Effector memory CD8-positive, alpha-beta T cell (primary cell): ENCODE measurements at regions not wholly inside any gene's neighbourhood (a gene's known extent, or its start where the extent isn't known, plus 50 kb on each side); places are given as distances from the start of the nearest gene placed in this dataset.

Experiments used
- ATAC-seq: fragments of 150-1000 bp; cut with Tn5 transposase; replicated peaks from 2 replicates; pipeline ENCODE4 v1.10.0; 2021; ENCODE audit warnings: mild to moderate bottlenecking, moderate library complexity
- DNase-seq, 3 experiments: peaks; one replicate each; pipeline ENCODE4 v3.0.0; 2021
- H3K27ac Mint-ChIP-seq, 2 donors: one replicate each; pipeline ENCODE4 v1.8.0; 2022; ENCODE audit warnings: mild to moderate bottlenecking in 2 of 2, mixed read lengths in 2 of 2, moderate library complexity in 2 of 2
- H3K27me3 Mint-ChIP-seq, 2 donors: one replicate each; pipeline ENCODE4 v1.8.0; 2022; ENCODE audit warnings: mixed read lengths in 2 of 2
- H3K36me3 Mint-ChIP-seq: one replicate; pipeline ENCODE4 v1.8.0; 2022; ENCODE audit warnings: mild to moderate bottlenecking, moderate library complexity, mixed read lengths; ENCODE audit not compliant: insufficient read depth
- H3K4me1 Mint-ChIP-seq, 2 donors: one replicate each; pipeline ENCODE4 v1.8.0; 2022; ENCODE audit warnings: low read depth in 2 of 2, mixed read lengths in 2 of 2
- H3K4me3 Mint-ChIP-seq, 2 donors: one replicate each; pipeline ENCODE4 v1.8.0; 2022; ENCODE audit warnings: mild to moderate bottlenecking in 2 of 2, mixed read lengths in 2 of 2, moderate library complexity in 2 of 2
- H3K9me3 Mint-ChIP-seq, 2 donors: one replicate each; pipeline ENCODE4 v1.8.0; 2022; ENCODE audit warnings: mixed read lengths in 2 of 2

DNA sequence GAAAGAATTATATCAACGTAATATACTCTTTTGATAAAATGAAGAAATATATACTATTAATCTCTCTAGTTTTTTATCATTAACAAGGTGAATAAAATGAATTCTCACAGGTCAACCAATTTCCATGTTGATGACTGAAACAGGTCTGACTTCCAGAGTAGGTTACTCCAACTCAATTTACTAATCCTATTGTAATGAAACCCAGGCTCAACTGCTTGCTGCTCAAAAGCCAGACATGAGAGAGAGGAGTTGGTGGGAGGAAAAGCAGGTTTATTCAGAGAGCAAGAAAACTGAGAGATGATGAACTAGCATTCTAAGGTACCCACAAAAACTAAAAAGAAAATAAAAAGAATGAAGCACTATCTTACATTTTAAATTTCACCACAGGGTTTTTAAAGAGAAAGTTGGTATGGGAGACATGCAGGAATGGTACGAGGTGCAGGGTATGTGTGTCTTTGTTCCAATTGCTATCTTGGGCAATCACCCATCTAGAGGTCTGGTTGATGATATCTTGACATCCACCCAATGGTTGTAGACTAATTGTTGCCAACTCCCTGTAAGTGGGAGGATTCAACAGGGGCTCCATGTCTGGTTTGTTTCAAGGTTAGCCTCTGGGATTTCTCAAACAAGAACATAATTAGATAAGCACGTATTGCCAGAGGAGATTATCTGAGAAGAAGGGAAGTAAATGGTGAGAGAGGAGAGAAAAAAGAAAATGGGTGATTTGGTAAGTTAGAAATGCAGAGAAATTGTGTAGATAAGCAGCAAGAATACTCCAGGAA lies 471.4 kb upstream of the REG3G start:
- Mint-ChIP-seq H3K27me3 (no peaks in the 10 kb centered on the region), H3K4me1 (no peaks in the 10 kb centered on the region), H3K27ac (no peak overlapping the region), H3K9me3 (peaks cover 10 to 15% of the 10 kb centered on the region in 2 donors), H3K36me3 (no peaks in the 10 kb centered on the region), H3K4me3 (no peak overlapping the region)
- ATAC-seq (no peak), DNase-seq (no peak)

DNA sequence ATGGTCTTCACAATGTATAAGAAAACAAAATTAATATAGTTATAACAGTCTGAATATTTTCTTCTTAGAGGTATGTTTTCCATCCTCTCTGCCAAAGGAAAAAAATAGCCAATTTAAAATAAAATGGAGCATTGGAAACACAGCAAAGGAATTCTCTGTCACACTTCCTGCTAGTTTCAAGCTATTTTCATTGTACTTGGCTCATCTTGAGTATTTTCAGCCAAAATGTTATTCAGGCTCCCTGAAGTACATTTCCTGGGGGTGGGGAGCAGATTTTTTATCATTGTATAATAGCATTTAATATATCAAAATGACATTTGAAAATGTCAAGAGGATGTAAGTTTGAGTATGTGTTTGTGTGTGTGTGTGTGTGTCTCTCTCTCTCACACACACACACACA lies 463.6 kb upstream of the REG3G start:
- DNase-seq (no peak), ATAC-seq (no peak)
- peaks cover 9 to 13% of the 10 kb centered on the region in 2 donors for H3K9me3 Mint-ChIP-seq
- H3K36me3 Mint-ChIP-seq = no peaks in the 10 kb centered on the region
- no peaks in the 10 kb centered on the region for H3K27me3 Mint-ChIP-seq
- H3K4me1 Mint-ChIP-seq = no peaks in the 10 kb centered on the region
- H3K27ac Mint-ChIP-seq = no peak overlapping the region
- H3K4me3 Mint-ChIP-seq = no peak overlapping the region

DNA sequence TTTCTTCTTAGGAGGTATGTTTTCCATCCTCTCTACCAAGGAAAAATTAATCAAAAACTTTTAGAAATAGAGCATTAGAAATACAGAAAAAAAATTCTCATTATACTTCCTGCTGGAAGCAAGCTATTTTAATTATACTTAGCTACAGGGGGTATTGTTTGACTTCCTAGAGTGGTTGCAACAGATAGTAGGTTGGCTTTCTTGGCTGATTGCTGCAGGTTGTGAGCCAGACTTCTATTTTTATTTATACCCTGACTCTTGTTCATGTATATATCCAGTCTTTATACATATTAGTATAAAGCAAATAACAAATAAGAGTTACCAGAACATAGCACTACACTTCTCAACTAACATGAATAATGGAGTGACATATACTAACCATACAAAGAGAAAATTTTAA lies 460.8 kb upstream of the REG3G start:
- Mint-ChIP-seq H3K4me3 (no peak overlapping the region), H3K36me3 (no peaks in the 10 kb centered on the region), H3K4me1 (no peaks in the 10 kb centered on the region), H3K27ac (no peak overlapping the region), H3K9me3 (peaks cover 13% of the 10 kb centered on the region in 2 donors), H3K27me3 (no peaks in the 10 kb centered on the region)
- DNase-seq (no peak), ATAC-seq (no peak)

DNA sequence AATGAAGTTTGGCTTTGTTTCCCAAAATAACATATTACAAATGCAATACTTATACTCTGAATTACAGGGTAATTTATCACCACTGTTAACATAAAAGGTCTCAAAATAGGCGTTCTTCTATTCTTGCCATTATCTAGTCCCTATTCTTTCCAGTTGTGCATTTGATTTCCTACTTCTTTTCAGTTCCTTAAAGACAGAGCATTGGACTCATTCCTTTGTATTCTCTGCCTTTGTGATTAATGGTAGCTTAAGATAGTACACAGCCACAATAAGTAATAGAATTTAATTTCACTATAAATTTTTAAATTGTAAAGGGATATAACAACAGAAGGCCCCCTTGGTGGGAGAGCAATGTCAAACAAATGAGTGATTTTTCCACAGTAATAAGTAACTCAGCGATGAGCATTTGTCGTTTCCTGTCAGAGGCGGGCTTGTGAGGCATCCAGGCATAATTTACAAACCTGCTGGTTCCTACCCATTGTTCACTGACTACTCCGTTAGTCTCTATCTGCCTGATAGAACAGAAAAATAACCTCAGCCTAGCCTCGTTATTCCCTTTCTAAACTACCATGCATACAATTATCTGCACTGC lies 456.6 kb upstream of the REG3G start:
- H3K36me3 Mint-ChIP-seq = no peaks in the 10 kb centered on the region
- DNase-seq = no peak
- no peaks in the 10 kb centered on the region for H3K4me1 Mint-ChIP-seq
- H3K9me3 Mint-ChIP-seq = peaks cover 20 to 21% of the 10 kb centered on the region in 2 donors
- H3K27me3 Mint-ChIP-seq = no peaks in the 10 kb centered on the region
- no peak overlapping the region for H3K27ac Mint-ChIP-seq
- ATAC-seq = no peak
- H3K4me3 Mint-ChIP-seq = no peak overlapping the region

DNA sequence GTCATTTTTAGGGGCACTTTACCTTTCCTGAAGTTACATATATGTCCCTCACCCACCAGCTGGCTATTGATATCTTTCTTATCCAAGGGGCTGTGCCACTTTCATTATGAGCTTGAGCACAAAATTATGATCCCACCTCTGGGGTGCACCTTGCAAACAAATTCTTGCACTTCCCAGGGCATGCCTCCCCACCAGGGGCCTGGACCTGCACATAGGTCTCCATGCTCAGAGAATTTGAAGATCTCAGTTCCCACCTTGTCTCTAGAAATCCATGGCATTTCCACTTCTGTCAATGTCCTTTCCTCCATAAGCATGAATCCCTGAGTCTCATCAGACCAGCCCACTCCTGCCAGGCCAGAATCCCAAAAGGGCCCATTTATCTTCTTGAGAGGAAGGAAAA lies 449.1 kb upstream of the REG3G start:
- DNase-seq (no peak), ATAC-seq (no peak)
- peaks cover 2 to 9% of the 10 kb centered on the region in 2 donors for H3K9me3 Mint-ChIP-seq
- no peak overlapping the region for H3K4me3 Mint-ChIP-seq
- H3K36me3 Mint-ChIP-seq = no peaks in the 10 kb centered on the region
- no peaks in the 10 kb centered on the region for H3K27me3 Mint-ChIP-seq
- no peaks in the 10 kb centered on the region for H3K4me1 Mint-ChIP-seq
- no peak overlapping the region for H3K27ac Mint-ChIP-seq

DNA sequence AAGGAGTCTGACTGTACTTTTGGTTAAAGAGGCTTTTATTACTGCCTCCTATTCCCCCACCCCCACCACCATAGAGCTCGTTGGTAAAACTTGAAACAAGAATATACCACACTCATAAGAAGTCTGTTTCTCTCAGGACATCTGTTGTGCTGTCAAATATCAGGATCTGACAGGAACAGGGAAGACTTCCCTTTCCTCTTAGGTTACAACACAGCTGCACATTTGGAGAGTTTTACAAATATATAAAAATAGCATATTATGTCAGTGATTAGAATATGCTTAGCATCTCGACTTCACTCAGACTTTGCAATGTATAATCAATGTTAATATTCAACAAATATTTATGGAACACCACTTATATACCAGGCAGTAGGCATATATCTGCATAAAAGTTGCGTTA lies 439.6 kb upstream of the REG3G start:
- no peak for ATAC-seq
- H3K4me1 Mint-ChIP-seq = no peaks in the 10 kb centered on the region

DNA sequence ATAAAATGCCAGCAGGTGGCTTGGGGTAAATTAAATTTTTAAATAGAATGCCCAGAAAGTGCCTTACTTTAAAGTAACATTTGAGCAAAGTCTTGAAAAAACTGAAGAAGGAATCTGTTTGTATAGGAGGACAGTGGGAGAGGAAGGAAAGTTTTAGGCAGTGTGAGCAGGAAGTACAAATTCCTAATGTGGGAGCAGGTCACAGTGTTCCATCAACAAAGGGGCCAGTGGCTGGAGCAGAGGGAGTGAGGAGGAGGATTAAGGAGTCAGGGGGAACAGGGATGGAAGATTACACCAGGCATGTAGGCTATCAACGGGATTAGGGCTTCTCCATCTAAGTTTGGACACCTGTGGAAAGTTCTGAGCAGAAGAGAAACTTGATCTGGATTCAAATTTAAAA lies 439.2 kb upstream of the REG3G start:
- Mint-ChIP-seq H3K4me3 (no peak overlapping the region), H3K36me3 (no peaks in the 10 kb centered on the region), H3K27ac (no peak overlapping the region), H3K27me3 (no peaks in the 10 kb centered on the region), H3K9me3 (peaks cover 8 to 12% of the 10 kb centered on the region in 2 donors), H3K4me1 (no peaks in the 10 kb centered on the region)
- ATAC-seq (no peak), DNase-seq (no peak)

More for the DNA sequence above, 439.6 kb upstream of the REG3G start:
- Mint-ChIP-seq H3K4me3 (no peak overlapping the region), H3K36me3 (no peaks in the 10 kb centered on the region), H3K9me3 (peaks cover 8 to 14% of the 10 kb centered on the region in 2 donors), H3K27ac (no peak overlapping the region), H3K27me3 (no peaks in the 10 kb centered on the region)
- DNase-seq = no peak

DNA sequence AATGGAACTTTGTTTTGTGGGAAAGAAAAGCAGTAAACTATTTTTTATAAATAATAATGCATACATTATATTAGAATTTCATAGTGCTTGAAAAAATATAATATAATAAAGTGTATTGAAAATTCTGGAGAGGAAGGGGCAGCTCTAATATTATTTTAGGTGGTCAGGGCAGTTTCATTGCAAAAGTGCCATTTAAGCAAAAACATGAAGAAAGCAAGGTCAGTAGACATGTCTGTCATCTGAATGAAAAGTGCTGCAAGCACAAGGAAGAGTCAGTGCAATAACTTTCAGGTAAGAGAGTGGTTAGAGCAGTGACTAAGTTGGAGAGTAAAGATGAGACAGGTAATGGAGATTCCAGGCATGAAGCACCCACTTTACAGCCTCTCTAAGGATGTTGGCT lies 435.6 kb upstream of the REG3G start:
- peaks cover 7 to 10% of the 10 kb centered on the region in 2 donors for H3K9me3 Mint-ChIP-seq
- ATAC-seq = no peak
- no peaks in the 10 kb centered on the region for H3K36me3 Mint-ChIP-seq
- no peak for DNase-seq
- H3K27ac Mint-ChIP-seq = no peak overlapping the region
- no peak overlapping the region for H3K4me3 Mint-ChIP-seq
- H3K4me1 Mint-ChIP-seq = no peaks in the 10 kb centered on the region
- no peaks in the 10 kb centered on the region for H3K27me3 Mint-ChIP-seq

DNA sequence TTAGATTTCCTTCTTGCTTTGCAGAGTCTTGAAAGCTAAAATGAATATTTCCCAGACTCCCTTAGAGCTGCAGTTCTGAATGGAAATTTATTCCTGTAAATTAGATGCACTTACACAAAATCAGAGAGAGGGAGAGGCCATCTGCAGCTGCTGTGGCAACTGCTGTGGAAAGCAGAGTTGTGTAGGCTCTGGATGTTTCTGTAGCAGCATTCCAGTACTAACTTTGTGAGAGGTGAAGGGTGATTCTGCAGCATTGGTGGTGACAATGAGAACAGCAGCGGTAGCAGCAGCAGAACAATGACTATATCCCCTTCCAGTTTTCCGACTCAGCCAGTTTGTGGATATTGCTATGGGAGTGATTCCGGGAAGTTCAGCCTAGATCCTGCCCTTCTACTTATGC lies 433.0 kb upstream of the REG3G start:
- Mint-ChIP-seq H3K4me1 (no peaks in the 10 kb centered on the region), H3K36me3 (no peaks in the 10 kb centered on the region), H3K9me3 (peaks cover 6 to 12% of the 10 kb centered on the region in 2 donors), H3K4me3 (no peak overlapping the region), H3K27me3 (no peaks in the 10 kb centered on the region), H3K27ac (no peak overlapping the region)
- DNase-seq (no peak), ATAC-seq (no peak)

DNA sequence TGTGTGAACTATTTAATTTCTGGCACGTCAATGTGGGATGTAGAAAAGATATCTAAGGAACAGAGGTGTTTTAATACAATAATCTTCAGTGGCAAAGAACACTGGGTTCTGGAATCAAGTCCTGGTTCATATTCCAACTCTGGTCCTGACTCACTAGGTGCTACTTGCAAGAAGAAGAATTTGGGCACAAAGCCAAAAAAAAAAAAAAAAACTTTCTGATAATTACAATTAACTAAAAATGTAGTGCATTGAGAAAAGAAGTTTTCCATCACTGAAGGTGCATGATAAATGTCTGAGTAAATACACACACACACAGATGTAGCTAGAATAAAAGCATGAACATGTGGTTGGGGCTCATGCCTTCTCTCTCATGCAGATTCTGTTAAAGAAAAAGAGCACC lies 424.4 kb upstream of the REG3G start:
- no peaks in the 10 kb centered on the region for H3K4me1 Mint-ChIP-seq
- ATAC-seq = no peak
- H3K27ac Mint-ChIP-seq = no peak overlapping the region
- peaks cover 3 to 6% of the 10 kb centered on the region in 2 donors for H3K9me3 Mint-ChIP-seq
- H3K4me3 Mint-ChIP-seq = no peak overlapping the region
- DNase-seq = no peak
- H3K36me3 Mint-ChIP-seq = no peaks in the 10 kb centered on the region
- H3K27me3 Mint-ChIP-seq = no peaks in the 10 kb centered on the region

DNA sequence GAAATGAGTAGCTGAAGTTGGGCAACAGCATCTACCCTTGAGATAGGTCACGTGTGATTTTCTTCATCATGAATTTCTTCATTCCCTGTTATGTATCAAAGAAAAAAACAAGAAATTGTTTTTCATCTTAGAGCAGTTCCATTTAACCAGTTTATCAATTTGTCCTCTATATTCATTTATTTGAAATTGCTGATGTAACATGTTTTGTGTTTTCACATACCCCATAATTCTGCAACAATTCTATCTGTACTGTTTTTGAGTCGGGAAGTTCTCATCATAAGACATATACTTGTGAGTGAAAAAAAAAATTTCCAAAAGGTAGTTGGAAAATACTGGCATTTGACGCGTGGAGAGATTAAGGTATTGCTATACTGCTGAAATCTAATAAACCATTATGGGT lies 422.6 kb upstream of the REG3G start:
- Mint-ChIP-seq H3K36me3 (no peaks in the 10 kb centered on the region), H3K4me3 (no peak overlapping the region), H3K9me3 (peaks cover 0 to under 1% of the 10 kb centered on the region in 2 donors), H3K27me3 (no peaks in the 10 kb centered on the region), H3K4me1 (no peaks in the 10 kb centered on the region), H3K27ac (no peak overlapping the region)
- DNase-seq = no peak
- ATAC-seq = no peak

DNA sequence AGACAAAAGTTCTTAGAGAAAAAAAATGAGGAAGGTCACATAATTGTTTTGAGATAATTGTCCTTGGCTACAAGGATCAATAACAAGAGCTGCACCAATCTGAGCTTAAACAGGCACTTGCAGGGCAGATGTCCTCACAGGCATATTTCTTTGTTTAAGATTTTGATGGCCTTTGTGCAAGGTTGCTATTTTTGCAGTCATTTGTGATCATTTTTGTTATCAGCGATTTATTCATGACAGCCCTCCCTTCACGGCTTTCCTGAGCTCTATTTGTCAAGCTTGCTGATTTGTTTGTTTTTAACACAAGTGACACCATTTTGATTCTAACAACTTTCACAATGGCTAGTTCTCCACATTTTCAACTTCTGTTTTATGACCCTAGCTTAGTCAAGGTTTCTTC lies 418.6 kb upstream of the REG3G start:
- Mint-ChIP-seq H3K4me3 (no peak overlapping the region), H3K4me1 (no peaks in the 10 kb centered on the region), H3K9me3 (peaks cover 0 to 2% of the 10 kb centered on the region in 2 donors), H3K27me3 (no peaks in the 10 kb centered on the region), H3K27ac (no peak overlapping the region), H3K36me3 (no peaks in the 10 kb centered on the region)
- DNase-seq (no peak), ATAC-seq (no peak)

DNA sequence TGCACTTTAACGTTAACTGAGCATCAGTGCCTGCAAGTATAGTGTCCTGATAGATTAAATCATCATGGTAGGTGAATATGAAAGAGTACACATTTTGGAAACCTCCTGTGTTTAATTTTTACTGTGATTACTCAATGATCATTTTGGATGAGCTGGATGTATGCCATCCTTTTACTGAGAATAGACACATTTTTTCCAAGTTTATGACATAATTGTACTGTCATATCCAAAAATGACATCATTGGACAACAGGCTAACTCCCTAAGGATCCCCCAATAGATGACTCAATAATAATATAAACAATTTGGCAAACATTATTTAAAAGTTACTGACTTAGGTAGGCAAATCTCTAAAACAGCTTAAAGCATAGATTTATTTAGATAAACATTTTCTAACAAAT lies 410.8 kb upstream of the REG3G start:
- no peak for ATAC-seq
- no peaks in the 10 kb centered on the region for H3K4me1 Mint-ChIP-seq
- H3K27ac Mint-ChIP-seq = no peak overlapping the region
- H3K27me3 Mint-ChIP-seq = no peaks in the 10 kb centered on the region
- H3K9me3 Mint-ChIP-seq = peaks cover 7 to 10% of the 10 kb centered on the region in 2 donors
- H3K4me3 Mint-ChIP-seq = no peak overlapping the region
- DNase-seq = no peak
- H3K36me3 Mint-ChIP-seq = no peaks in the 10 kb centered on the region

DNA sequence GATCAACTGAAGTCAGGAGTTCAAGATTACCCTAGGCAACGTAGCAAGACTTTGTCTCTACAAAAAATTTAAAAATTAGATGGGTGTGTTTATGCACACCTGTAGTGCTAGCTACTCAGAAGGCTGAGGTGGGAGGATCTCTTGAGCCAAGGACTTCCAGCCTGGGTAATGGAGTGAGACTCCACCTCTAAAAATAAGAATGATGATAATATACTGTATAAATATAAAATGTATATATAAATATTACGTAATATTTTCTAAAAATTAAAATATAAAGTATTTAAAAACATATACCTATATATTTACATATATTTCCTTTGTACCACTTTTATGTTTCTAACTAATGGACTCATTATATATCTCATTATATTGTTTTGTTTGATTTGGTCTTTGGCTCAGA lies 409.5 kb upstream of the REG3G start:
- Mint-ChIP-seq H3K27me3 (no peaks in the 10 kb centered on the region), H3K27ac (no peak overlapping the region), H3K36me3 (no peaks in the 10 kb centered on the region), H3K9me3 (peaks cover 7 to 10% of the 10 kb centered on the region in 2 donors), H3K4me1 (no peaks in the 10 kb centered on the region), H3K4me3 (no peak overlapping the region)
- DNase-seq (no peak), ATAC-seq (no peak)
